ENCODE measurements at regions not wholly inside any gene's neighbourhood (a gene's known extent, or its start where the extent isn't known, plus 50 kb on each side); places are given as distances from the start of the nearest gene placed in this dataset.

GRCh38 chr1:234899730-234900072, 228.9 kb downstream of the TOMM20 start:
- H4K20me1 ChIP-seq (ENCODE audit: insufficient read depth, low read length), result no peaks in the 10 kb centered on the region
- no peak overlapping the region for H3K27ac ChIP-seq (ENCODE audit: low read depth, low read length, poor library complexity, severe bottlenecking)
- no peaks in the 10 kb centered on the region for H3K4me1 ChIP-seq (ENCODE audit: insufficient read depth, low read length, poor library complexity, severe bottlenecking)
- no peaks in the 10 kb centered on the region for H3K9me2 ChIP-seq (ENCODE audit: insufficient read depth, low read length)
- no TSS peak for BruUV-seq (replicated peaks)
- DNase-seq (ENCODE audit: low spot score), result no peak
- no peaks in the 10 kb centered on the region for H3K9me3 ChIP-seq (ENCODE audit: low read length)
- H3K4me3 ChIP-seq (ENCODE audit: low read depth, low read length, poor library complexity, severe bottlenecking), result no peak overlapping the region
- intact Hi-C loops (cut with micrococcal nuclease; ENCODE audit: unreplicated experiment), result no loop called here
- H3K4me2 ChIP-seq (ENCODE audit: low read length), result no peak overlapping the region
- ChIA-PET POLR2A (no interaction called here), CTCF (ENCODE audit: unreplicated experiment) (no interaction called here)
- H3K79me2 ChIP-seq (ENCODE audit: insufficient read depth, low read depth, low read length), result no peaks in the 10 kb centered on the region
- H2AFZ ChIP-seq (ENCODE audit: low read length), result no peak overlapping the region
- H3K36me3 ChIP-seq (ENCODE audit: insufficient read depth, low read length), result no peaks in the 10 kb centered on the region
- no peak for TF ChIP-seq CTCF (conservative IDR thresholded peaks at IDR 0.05; ENCODE audit: low read length)
- TF ChIP-seq EZH2phosphoT487 (IDR thresholded peaks at IDR 0.05; ENCODE audit: borderline replicate concordance, low read depth, low read length), result no peak

DNA sequence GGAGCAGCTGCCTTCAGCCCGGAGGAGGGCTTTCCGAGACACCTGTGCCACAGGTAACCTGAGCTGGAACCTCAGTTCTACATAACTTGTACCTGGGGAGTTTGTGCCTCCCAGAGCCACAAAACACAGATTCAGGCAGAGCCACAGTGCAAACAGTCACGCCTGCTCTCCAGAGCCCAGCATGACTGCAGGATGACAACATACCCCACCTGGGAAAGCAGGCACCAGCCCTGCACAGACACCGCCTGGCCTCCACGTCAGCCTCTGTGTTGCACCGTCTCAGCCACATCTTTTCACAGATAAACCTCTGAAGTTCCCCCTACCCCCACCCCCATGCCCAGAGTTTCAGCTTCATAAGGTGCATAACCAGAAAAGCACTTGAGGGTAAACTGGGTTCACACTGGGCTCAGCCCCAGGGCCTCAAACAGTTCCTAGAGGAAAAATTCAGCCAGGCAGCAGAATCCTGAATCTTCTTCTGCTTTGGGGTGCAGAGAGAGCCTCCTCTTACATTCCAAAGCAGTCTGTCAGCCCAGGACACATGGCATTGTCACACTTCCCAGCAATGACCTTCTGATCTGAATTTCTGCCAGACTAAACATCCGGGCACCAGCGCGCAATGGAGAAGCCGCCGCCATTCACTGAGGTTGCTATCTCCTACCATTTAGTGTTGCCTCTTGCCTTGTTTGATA, 229.5 kb downstream of the TOMM20 start:
- Histone ChIP-seq H2AFZ (ENCODE audit: low read length) (no peak overlapping the region), H3K36me3 (ENCODE audit: insufficient read depth, low read length) (no peaks in the 10 kb centered on the region), H3K4me2 (ENCODE audit: low read length) (no peak overlapping the region), H3K4me1 (ENCODE audit: insufficient read depth, low read length, poor library complexity, severe bottlenecking) (no peaks in the 10 kb centered on the region), H3K79me2 (ENCODE audit: insufficient read depth, low read depth, low read length) (no peaks in the 10 kb centered on the region), H3K27ac (ENCODE audit: low read depth, low read length, poor library complexity, severe bottlenecking) (no peak overlapping the region), H3K9me2 (ENCODE audit: insufficient read depth, low read length) (no peaks in the 10 kb centered on the region), H3K9me3 (ENCODE audit: low read length) (no peaks in the 10 kb centered on the region), H3K4me3 (ENCODE audit: low read depth, low read length, poor library complexity, severe bottlenecking) (no peak overlapping the region), H4K20me1 (ENCODE audit: insufficient read depth, low read length) (no peaks in the 10 kb centered on the region)
- intact Hi-C loops (cut with micrococcal nuclease; ENCODE audit: unreplicated experiment), result no loop called here
- BruUV-seq (replicated peaks), result no TSS peak
- TF ChIP-seq EZH2phosphoT487 (IDR thresholded peaks at IDR 0.05; ENCODE audit: borderline replicate concordance, low read depth, low read length) (no peak), CTCF (conservative IDR thresholded peaks at IDR 0.05; ENCODE audit: low read length) (no peak)
- POLR2A ChIA-PET, result no interaction called here
- CTCF ChIA-PET (ENCODE audit: unreplicated experiment), result no interaction called here
- DNase-seq (ENCODE audit: low spot score), result no peak

DNA sequence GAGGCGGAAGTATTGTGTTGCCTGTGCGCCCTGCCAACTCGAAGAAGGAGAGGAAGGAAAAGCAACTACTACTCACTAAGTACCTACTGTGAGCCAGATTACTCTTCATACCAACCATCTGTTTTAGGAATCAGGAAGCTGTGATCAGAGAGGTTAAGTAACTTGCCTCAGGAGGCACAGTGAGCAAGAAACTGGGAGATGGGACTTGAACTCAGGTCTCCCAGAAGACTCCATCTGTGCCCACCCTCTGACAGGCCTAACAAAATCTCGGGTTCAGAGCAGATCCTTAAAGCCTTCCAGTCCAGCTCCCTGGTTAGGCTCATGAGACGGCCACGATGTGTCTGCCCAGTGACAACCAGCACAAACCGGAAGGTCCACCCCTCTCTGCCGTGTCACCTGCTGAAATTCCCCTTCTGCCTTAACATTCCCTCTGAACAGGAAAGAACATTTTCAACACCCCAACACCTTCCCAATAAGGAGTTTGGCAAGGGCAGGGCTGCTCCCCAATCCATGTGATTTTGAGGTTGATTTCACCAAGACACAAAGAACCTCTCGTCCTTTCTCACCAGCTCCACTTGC, 230.1 kb downstream of the TOMM20 start:
- no peaks in the 10 kb centered on the region for H3K79me2 ChIP-seq (ENCODE audit: insufficient read depth, low read depth, low read length)
- no peak overlapping the region for H3K4me3 ChIP-seq (ENCODE audit: low read depth, low read length, poor library complexity, severe bottlenecking)
- no peaks in the 10 kb centered on the region for H3K4me1 ChIP-seq (ENCODE audit: insufficient read depth, low read length, poor library complexity, severe bottlenecking)
- DNase-seq (ENCODE audit: low spot score), result no peak
- TF ChIP-seq CTCF (conservative IDR thresholded peaks at IDR 0.05; ENCODE audit: low read length) (no peak), EZH2phosphoT487 (IDR thresholded peaks at IDR 0.05; ENCODE audit: borderline replicate concordance, low read depth, low read length) (no peak)
- no peaks in the 10 kb centered on the region for H3K9me2 ChIP-seq (ENCODE audit: insufficient read depth, low read length)
- intact Hi-C loops (cut with micrococcal nuclease; ENCODE audit: unreplicated experiment), result no loop called here
- no peak overlapping the region for H2AFZ ChIP-seq (ENCODE audit: low read length)
- no peak overlapping the region for H3K27ac ChIP-seq (ENCODE audit: low read depth, low read length, poor library complexity, severe bottlenecking)
- no TSS peak for BruUV-seq (replicated peaks)
- ChIA-PET CTCF (ENCODE audit: unreplicated experiment) (no interaction called here), POLR2A (interaction anchor here (1.0 kb wide), 1 partner anchor 316 kb away, joined by 8 read pairs; no protein-coding TSS in a partner anchor)
- no peaks in the 10 kb centered on the region for H4K20me1 ChIP-seq (ENCODE audit: insufficient read depth, low read length)
- H3K36me3 ChIP-seq (ENCODE audit: insufficient read depth, low read length), result no peaks in the 10 kb centered on the region
- H3K9me3 ChIP-seq (ENCODE audit: low read length), result no peaks in the 10 kb centered on the region
- H3K4me2 ChIP-seq (ENCODE audit: low read length), result no peak overlapping the region

Measured in OCI-LY7 (cell line).